Sigmoid colon (tissue), 4 donors: ENCODE measurements at regions not wholly inside any gene's neighbourhood (a gene's known extent, or its start where the extent isn't known, plus 50 kb on each side); places are given as distances from the start of the nearest gene placed in this dataset.

Experiments used
- EP300 ChIP-seq, 4 donors: sonication (generic); formaldehyde crosslinking; IDR thresholded peaks; one replicate each; pipeline ENCODE4 v1.6.1; 2017; ENCODE audit warnings: antibody characterized with exemption in 4 of 4
- POLR2AphosphoS5 ChIP-seq, 4 donors: sonication (generic); formaldehyde crosslinking; IDR thresholded peaks; one replicate each; pipeline ENCODE4 v1.6.1; 2017; ENCODE audit warnings: antibody characterized with exemption in 4 of 4
- TF ChIP-seq, protein P1 (sequence below), 4 experiments: fragments of 450-650 bp in 3 of 4; fragments of 200-600 bp in 1 of 4; IDR thresholded peaks; one replicate each; pipeline ENCODE4 v1.5.1; 2016 to 2019; ENCODE audit warnings: antibody characterized with exemption in 4 of 4, mild to moderate bottlenecking in 3 of 4, moderate library complexity in 2 of 4

GRCh38 chr16:86919078-86919477, 340.7 kb downstream of the FOXL1 start:
- TF ChIP-seq, protein P1, sequence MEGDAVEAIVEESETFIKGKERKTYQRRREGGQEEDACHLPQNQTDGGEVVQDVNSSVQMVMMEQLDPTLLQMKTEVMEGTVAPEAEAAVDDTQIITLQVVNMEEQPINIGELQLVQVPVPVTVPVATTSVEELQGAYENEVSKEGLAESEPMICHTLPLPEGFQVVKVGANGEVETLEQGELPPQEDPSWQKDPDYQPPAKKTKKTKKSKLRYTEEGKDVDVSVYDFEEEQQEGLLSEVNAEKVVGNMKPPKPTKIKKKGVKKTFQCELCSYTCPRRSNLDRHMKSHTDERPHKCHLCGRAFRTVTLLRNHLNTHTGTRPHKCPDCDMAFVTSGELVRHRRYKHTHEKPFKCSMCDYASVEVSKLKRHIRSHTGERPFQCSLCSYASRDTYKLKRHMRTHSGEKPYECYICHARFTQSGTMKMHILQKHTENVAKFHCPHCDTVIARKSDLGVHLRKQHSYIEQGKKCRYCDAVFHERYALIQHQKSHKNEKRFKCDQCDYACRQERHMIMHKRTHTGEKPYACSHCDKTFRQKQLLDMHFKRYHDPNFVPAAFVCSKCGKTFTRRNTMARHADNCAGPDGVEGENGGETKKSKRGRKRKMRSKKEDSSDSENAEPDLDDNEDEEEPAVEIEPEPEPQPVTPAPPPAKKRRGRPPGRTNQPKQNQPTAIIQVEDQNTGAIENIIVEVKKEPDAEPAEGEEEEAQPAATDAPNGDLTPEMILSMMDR (IDR thresholded peaks at IDR 0.05), result no peak
- TF ChIP-seq EP300 (IDR thresholded peaks at IDR 0.05) (no peak), POLR2AphosphoS5 (IDR thresholded peaks at IDR 0.05) (no peak)
